Keratinocyte (primary cell): ENCODE measurements at regions not wholly inside any gene's neighbourhood (a gene's known extent, or its start where the extent isn't known, plus 50 kb on each side); places are given as distances from the start of the nearest gene placed in this dataset.

Source experiments
- DNase-seq: peaks from one replicate; pipeline ENCODE4 v3.0.0-alpha.2; 2011; ENCODE audit warnings: low read depth, missing footprints, low spot score
- FAIRE-seq: peaks from 2 replicates; lab custom pipeline; 2011; peaks lifted over from hg19 to GRCh38; lab: Jason Lieb, UNC
- H2AFZ ChIP-seq: 2 replicates; pipeline ENCODE4 v1.6.0; 2012; ENCODE audit warnings: low read length, control low read depth, inconsistent platforms; ENCODE audit not compliant: control insufficient read depth
- H3K27ac ChIP-seq: 2 replicates; pipeline ENCODE4 v1.5.1; 2011; ENCODE audit warnings: low read length; ENCODE audit not compliant: control insufficient read depth, insufficient read depth
- H3K27me3 ChIP-seq: 3 replicates; pipeline ENCODE4 v1.6.0; 2011; ENCODE audit warnings: low read length; ENCODE audit not compliant: control insufficient read depth, insufficient read depth; ENCODE audit errors: extremely low read depth
- H3K36me3 ChIP-seq, 2 experiments: 2 replicates in 1 of 2; 3 replicates in 1 of 2; pipeline ENCODE4 v1.5.1; 2011; ENCODE audit warnings: low read length in 2 of 2, mild to moderate bottlenecking in 1 of 2; ENCODE audit not compliant: control insufficient read depth in 2 of 2, insufficient read depth in 2 of 2; ENCODE audit errors: extremely low read depth in 1 of 2
- H3K4me1 ChIP-seq: 3 replicates; pipeline ENCODE4 v1.5.1; 2011; ENCODE audit warnings: low read length; ENCODE audit not compliant: control insufficient read depth, insufficient read depth; ENCODE audit errors: extremely low read depth
- H3K4me2 ChIP-seq: 3 replicates; pipeline ENCODE4 v1.6.0; 2011; ENCODE audit warnings: low read depth, low read length; ENCODE audit not compliant: control insufficient read depth, insufficient read depth; ENCODE audit errors: extremely low read depth
- H3K4me3 ChIP-seq, 3 experiments: fragments of 200-600 bp in 1 of 3; sonication (generic) in 1 of 3; 2 replicates in 2 of 3; 3 replicates in 1 of 3; pipeline ENCODE4 v1.5.1; 2011 to 2016; ENCODE audit warnings: low read length in 3 of 3, mild to moderate bottlenecking in 3 of 3, control low read depth in 2 of 3, inconsistent platforms in 1 of 3, low read depth in 1 of 3, mixed read lengths in 1 of 3, mixed run types in 1 of 3, moderate library complexity in 1 of 3; ENCODE audit not compliant: control insufficient read depth in 2 of 3, insufficient read depth in 2 of 3; ENCODE audit errors: extremely low read depth in 1 of 3
- H3K79me2 ChIP-seq: 2 replicates; pipeline ENCODE4 v1.6.0; 2012; ENCODE audit warnings: low read length; ENCODE audit not compliant: control insufficient read depth, insufficient read depth
- H3K9ac ChIP-seq: 3 replicates; pipeline ENCODE4 v1.6.0; 2011; ENCODE audit warnings: low read length; ENCODE audit not compliant: control insufficient read depth, insufficient read depth; ENCODE audit errors: extremely low read depth
- H3K9me1 ChIP-seq: 3 replicates; pipeline ENCODE4 v1.6.0; 2011; ENCODE audit warnings: low read length; ENCODE audit not compliant: control insufficient read depth, insufficient read depth; ENCODE audit errors: extremely low read depth
- H3K9me3 ChIP-seq: 2 replicates; pipeline ENCODE4 v1.5.1; 2012; ENCODE audit warnings: low read depth, low read length; ENCODE audit not compliant: control insufficient read depth
- H4K20me1 ChIP-seq: 3 replicates; pipeline ENCODE4 v1.6.0; 2011; ENCODE audit warnings: low read length; ENCODE audit not compliant: control insufficient read depth, insufficient read depth; ENCODE audit errors: extremely low read depth
- EZH2 ChIP-seq: IDR thresholded peaks from one replicate; pipeline ENCODE4 v1.6.1; 2012; ENCODE audit warnings: inconsistent platforms, mild to moderate bottlenecking, low read length, moderate library complexity
- dilution Hi-C: fragments of 300-500 bp; cut with MboI; formaldehyde crosslinking; loops from one replicate; pipeline ENCODE4 v1.7.0; 2020; ENCODE audit warnings: low sequenced_read_pairs; ENCODE audit not compliant: extremely low pct_ligation_motif_present
- TF ChIP-seq, protein P1 (sequence below), 3 experiments: IDR thresholded peaks in 1 of 3; conservative IDR thresholded peaks in 1 of 3; optimal IDR thresholded peaks in 1 of 3; 2 replicates in 2 of 3; 3 replicates in 1 of 3; pipeline versions ENCODE3 to v1.5.1; 2011; ENCODE audit warnings: low read length in 3 of 3, mild to moderate bottlenecking in 3 of 3, moderate library complexity in 2 of 3, control low read depth in 1 of 3, inconsistent platforms in 1 of 3; ENCODE audit not compliant: insufficient read depth in 2 of 3; ENCODE audit errors: extremely low read depth in 1 of 3

DNA sequence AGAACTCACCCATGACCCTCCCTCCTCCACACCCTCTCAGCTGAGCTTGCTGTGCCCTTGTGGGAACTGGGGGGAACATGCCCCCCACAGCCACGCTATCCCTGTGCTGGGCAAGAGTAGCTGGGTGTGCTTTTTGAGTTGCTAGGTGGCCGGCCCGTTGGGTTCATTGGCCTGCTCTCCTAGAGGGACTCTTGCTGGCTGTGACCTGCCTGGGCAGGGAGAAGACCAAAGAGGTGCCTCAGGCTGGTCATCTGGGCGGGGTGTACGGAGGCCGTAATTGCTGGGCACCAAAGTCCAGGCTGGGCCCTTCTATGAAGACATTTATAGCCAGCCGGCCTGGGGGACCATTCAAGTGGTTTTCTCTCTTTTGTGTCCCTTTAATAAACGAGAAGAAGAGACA is 138.3 kb upstream of the ZBTB40 start:
- dilution Hi-C loops, result no loop called here
- FAIRE-seq (no peak), DNase-seq (no peak)

DNA sequence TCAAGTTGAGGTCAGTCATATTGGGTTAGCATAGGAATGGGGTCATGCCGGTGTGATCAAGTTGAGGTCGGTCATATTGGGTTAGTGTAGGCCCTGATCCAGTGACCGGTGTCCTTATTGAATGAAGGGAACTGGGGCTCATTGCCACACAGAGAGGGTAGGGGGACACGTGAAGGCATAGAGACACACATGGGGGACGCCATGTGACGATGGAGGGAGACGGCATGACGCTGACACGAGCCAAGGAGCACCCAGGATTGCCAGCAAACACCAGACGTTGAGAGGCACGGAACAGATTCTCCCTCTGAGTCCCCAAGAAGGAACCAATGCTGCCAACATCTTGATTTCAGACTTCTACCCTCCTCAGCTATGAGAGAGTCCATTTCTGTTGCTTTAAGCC is 136.9 kb upstream of the ZBTB40 start:
- TF ChIP-seq, protein P1, sequence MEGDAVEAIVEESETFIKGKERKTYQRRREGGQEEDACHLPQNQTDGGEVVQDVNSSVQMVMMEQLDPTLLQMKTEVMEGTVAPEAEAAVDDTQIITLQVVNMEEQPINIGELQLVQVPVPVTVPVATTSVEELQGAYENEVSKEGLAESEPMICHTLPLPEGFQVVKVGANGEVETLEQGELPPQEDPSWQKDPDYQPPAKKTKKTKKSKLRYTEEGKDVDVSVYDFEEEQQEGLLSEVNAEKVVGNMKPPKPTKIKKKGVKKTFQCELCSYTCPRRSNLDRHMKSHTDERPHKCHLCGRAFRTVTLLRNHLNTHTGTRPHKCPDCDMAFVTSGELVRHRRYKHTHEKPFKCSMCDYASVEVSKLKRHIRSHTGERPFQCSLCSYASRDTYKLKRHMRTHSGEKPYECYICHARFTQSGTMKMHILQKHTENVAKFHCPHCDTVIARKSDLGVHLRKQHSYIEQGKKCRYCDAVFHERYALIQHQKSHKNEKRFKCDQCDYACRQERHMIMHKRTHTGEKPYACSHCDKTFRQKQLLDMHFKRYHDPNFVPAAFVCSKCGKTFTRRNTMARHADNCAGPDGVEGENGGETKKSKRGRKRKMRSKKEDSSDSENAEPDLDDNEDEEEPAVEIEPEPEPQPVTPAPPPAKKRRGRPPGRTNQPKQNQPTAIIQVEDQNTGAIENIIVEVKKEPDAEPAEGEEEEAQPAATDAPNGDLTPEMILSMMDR (optimal IDR thresholded peaks at IDR 0.05 in 1 of 3, IDR thresholded peaks at IDR 0.05 in 1 of 3, conservative IDR thresholded peaks at IDR 0.05 in 1 of 3; ENCODE audit: extremely low read depth in 1 of 3, insufficient read depth in 2 of 3, low read length in 3 of 3), result no peak
- no peak for TF ChIP-seq EZH2
- Histone ChIP-seq H3K36me3 (no peaks in the 10 kb centered on the region), H4K20me1 (no peaks in the 10 kb centered on the region), H2AFZ (no peak overlapping the region), H3K4me3 (no peak overlapping the region), H3K9ac (no peak overlapping the region), H3K4me1 (no peaks in the 10 kb centered on the region), H3K27ac (no peak overlapping the region), H3K9me3 (no peaks in the 10 kb centered on the region), H3K27me3 (no peaks in the 10 kb centered on the region), H3K79me2 (no peaks in the 10 kb centered on the region), H3K4me2 (no peak overlapping the region), H3K9me1 (no peaks in the 10 kb centered on the region)
- dilution Hi-C loops, result no loop called here
- no peak for DNase-seq
- no peak for FAIRE-seq

More for the DNA sequence above, 138.3 kb upstream of the ZBTB40 start:
- Histone ChIP-seq H3K4me1 (no peaks in the 10 kb centered on the region), H2AFZ (no peak overlapping the region), H3K36me3 (no peaks in the 10 kb centered on the region), H3K4me3 (no peak overlapping the region), H3K27me3 (no peaks in the 10 kb centered on the region), H3K4me2 (no peak overlapping the region), H3K79me2 (no peaks in the 10 kb centered on the region), H4K20me1 (no peaks in the 10 kb centered on the region), H3K9ac (no peak overlapping the region), H3K9me1 (no peaks in the 10 kb centered on the region), H3K27ac (no peak overlapping the region), H3K9me3 (no peaks in the 10 kb centered on the region)
- TF ChIP-seq EZH2, result no peak
- TF ChIP-seq, protein P1 (optimal IDR thresholded peaks at IDR 0.05 in 1 of 3, IDR thresholded peaks at IDR 0.05 in 1 of 3, conservative IDR thresholded peaks at IDR 0.05 in 1 of 3; ENCODE audit: extremely low read depth in 1 of 3, insufficient read depth in 2 of 3, low read length in 3 of 3), result no peak
